ENCODE measurements at regions not wholly inside any gene's neighbourhood (a gene's known extent, or its start where the extent isn't known, plus 50 kb on each side); places are given as distances from the start of the nearest gene placed in this dataset.
"Not testable (repeated sequence)": the region's sequence is repeated elsewhere in the genome, so short reads cannot be mapped to it uniquely, and the experiment has no call there.

- DNase-seq (ENCODE audit: low read depth in 4 of 4, low spot score in 3 of 4) = no peak
Observed at GRCh38 chr5:23451156-23451555, 56.3 kb upstream of the PRDM9 start.

DNA sequence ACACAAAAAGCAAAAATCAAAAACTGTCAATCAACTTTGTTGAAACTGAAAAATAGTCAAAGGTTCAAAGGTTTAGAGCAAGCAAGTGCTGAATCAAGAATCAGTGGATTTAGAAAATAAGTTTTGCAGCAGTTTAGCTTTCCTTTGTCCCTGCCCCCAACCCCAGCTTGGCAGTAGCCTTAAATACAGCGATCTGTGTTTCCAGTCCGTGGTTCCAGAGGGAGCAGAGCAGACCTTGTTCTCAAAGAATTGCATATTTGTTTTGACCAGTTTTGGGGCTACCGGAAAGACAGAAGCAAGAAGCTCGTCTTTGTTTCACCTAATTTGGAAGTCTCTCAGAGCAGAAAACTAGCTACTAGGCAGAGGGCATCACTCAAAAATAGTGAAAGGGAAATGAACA, 57.2 kb upstream of the PRDM9 start:
- DNase-seq (ENCODE audit: low read depth in 4 of 4, low spot score in 3 of 4) = no peak

GRCh38 chr5:23448627-23449026, 58.8 kb upstream of the PRDM9 start:
- no peak for DNase-seq (ENCODE audit: low read depth in 4 of 4, low spot score in 3 of 4)

- peak in 3 of 4 donors; percentile 15 to 31 (median 24) for DNase-seq (ENCODE audit: low read depth in 4 of 4, low spot score in 3 of 4)
Observed at GRCh38 chr5:23446424-23446823, 61.0 kb upstream of the PRDM9 start.

DNA sequence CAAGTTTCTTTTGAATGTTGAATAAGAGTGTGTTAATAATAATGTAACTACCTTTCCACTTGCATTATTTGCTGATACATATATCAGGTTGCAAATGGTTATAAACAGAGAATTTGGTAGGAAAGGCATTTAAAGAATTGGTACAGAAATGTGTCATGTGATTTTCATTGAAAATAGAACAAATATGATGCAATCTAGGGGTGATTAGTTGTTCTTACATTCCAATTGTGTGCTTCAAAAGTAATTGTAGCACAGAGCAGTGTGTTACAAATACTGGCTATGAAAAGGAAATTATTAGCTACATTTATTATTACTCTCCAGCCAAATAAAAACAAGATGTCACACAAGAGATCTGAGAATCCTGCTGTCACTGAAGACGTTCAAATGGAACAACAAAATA, 61.8 kb upstream of the PRDM9 start:
- no peak for DNase-seq (ENCODE audit: low read depth in 4 of 4, low spot score in 3 of 4)

GRCh38 chr5:23440703-23441102, 66.7 kb upstream of the PRDM9 start:
- no peak for DNase-seq (ENCODE audit: low read depth in 4 of 4, low spot score in 3 of 4)

DNA sequence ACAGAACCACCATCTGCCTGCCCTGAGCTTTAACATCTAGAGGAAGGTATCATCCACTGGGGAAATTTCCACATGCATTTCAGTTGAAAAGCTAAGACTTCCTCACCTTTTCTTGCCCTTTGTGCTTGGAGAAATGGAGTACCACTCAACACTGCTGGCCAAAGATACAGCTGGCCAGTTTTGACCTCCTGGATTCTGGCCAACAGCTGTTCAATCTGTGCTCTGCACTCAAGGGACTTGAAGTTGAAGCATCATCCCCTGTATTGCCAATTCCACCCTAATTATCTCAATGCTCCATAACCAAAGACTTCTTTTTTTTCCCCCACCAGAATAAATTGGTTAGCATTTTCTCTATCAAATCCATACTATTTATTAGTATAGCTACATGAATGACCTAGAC, 70.4 kb upstream of the PRDM9 start:
- DNase-seq (ENCODE audit: low read depth in 4 of 4, low spot score in 3 of 4) = no peak

- no peak for DNase-seq (ENCODE audit: low read depth in 4 of 4, low spot score in 3 of 4)
Observed at GRCh38 chr5:23433534-23434315, 73.7 kb upstream of the PRDM9 start.

- DNase-seq (ENCODE audit: low read depth in 4 of 4, low spot score in 3 of 4) = no peak
Observed at GRCh38 chr5:23428705-23429104, 78.7 kb upstream of the PRDM9 start.

- not testable (repeated sequence) for DNase-seq (ENCODE audit: low read depth in 4 of 4, low spot score in 3 of 4)
Observed at GRCh38 chr5:23420214-23420613, 87.2 kb upstream of the PRDM9 start.

DNA sequence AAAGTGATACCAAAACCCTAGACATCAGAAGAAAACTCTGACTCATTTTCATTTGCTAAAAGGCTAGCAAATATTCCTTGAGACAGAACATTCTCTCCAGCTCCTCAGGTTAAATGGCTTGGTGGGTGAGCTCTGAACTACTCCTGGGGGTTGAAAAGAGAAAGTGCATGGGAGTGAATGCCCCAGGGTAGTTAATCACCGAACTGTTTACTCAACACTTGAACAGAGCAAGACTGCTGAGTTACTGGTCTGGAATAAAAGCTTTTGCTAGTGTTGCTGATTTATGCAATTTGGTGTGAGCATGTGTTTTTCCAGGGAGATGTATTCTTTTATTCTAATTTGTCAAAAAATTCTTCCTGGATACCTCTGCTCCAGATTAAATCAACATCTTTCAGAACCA, 88.3 kb upstream of the PRDM9 start:
- peak in 3 of 4 donors; percentile 24 to 29 (median 28) for DNase-seq (ENCODE audit: low read depth in 4 of 4, low spot score in 3 of 4)

DNA sequence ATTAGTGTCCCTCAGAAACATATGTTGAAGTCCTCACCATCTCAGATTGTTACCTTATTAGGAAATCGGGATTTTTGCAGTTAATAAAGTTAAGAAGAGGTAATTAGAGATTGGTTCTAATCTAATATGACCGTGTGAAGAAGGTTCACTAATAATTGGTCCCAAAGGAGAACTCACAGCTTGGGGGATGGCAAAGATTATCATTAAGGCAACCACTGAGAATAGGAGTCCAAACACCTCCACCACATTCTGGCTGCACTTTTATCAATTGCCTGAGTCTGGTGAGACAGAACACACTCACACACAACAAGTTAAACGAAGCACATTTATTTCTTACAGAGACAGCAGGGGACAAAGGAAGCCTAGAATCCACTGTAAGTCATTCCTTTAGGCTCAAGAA, 94.9 kb upstream of the PRDM9 start:
- no peak for DNase-seq (ENCODE audit: low read depth in 4 of 4, low spot score in 3 of 4)

DNA sequence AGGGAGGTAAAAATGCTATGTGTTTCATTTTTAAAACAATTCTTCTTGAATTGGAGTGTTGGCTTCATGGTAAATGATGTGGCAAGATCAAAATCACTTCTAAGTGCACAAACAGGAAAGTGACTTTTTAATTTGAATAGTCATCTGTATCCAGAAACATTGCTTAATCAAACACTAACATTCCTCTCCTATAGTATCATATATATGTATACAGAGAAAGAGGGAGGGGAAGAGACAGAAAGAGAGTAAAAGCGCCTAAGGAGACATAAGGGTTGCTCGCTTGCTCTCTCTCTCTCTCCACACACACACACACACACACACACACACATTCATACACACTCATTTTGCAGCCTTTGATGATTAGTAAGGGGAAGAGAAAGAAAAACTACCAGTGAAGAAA, 95.4 kb upstream of the PRDM9 start:
- DNase-seq (ENCODE audit: low read depth in 4 of 4, low spot score in 3 of 4) = no peak

GRCh38 chr5:23411200-23411599, 96.2 kb upstream of the PRDM9 start:
- DNase-seq (ENCODE audit: low read depth in 4 of 4, low spot score in 3 of 4) = no peak

DNA sequence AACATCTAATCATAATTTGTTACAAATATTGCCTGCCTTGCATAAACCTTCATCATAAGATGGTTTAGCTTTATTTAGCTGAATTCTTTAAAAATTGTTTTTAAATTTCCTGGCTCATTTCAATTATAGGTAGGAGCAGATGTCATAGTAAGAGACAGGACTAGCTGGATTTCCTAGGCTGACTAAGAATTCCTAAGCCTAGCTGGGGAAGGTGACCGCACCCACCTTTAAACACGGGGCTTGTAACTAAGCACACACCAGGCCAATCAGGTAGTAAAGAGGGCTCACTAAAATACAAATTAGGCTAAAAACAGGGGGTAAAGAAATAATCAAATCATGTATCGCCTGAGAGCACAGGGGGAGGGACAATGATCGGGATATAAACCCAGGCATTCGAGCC, 96.6 kb upstream of the PRDM9 start:
- DNase-seq (ENCODE audit: low read depth in 4 of 4, low spot score in 3 of 4) = not testable (repeated sequence)

DNA sequence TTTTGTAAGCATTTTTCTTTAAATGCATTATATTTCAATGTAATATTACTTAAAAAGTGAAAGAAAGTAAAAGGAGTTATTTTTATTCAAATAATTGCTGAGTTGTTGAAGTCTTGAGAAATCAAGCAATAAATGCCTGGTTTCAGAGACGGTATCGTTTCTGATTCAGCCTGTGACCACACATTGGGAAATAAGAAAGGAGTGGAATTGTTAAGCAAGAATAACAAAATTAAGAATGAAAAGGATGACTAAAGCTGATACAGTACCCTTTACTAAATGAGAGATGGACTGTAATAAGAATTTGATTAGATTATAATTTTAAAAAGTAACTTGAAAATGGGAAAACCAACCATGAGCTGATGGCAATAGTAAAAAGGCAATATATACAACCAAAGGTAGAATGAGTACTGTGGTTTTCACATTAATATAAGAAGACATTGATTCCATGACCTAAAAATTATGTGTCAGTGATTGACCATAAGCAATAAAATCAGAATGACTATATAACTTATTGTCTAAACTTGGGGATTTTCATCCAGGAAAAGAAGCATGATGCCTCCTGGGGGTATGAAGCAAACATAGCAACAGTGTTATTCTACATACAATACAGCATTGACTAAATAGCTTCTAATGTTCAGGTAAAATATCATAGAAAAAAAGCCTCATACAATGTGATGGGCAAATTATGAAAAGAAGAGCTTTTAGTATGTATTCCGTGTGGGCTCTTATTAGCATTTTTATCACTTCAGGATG, 101.9 kb upstream of the PRDM9 start:
- DNase-seq (ENCODE audit: low read depth in 4 of 4, low spot score in 3 of 4) = no peak

GRCh38 chr5:23402585-23402984, 104.8 kb upstream of the PRDM9 start:
- no peak for DNase-seq (ENCODE audit: low read depth in 4 of 4, low spot score in 3 of 4)

GRCh38 chr5:23400951-23401350, 106.5 kb upstream of the PRDM9 start:
- DNase-seq (ENCODE audit: low read depth in 4 of 4, low spot score in 3 of 4) = no peak

DNA sequence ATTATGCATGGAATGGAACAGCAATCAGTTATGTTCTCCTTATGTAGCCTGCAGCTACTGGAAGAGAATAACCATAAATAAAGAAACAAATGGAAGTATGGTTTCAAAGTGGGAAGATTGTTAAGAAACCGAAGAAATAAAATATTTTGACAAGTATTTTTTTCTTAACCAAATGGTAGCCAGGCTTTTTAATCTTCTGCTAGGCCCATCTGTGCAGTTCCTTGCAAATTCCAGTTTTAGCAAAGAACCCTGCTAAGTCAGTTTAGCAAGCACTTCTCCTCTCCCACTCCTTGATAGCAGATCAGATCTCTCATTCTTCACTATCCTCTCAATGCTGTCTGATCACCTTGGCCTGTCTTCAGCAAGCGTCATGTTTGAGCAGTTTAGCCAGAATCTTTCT, 111.1 kb upstream of the PRDM9 start:
- no peak for DNase-seq (ENCODE audit: low read depth in 4 of 4, low spot score in 3 of 4)

GRCh38 chr5:23389291-23390101, 117.9 kb upstream of the PRDM9 start:
- DNase-seq (ENCODE audit: low read depth in 4 of 4, low spot score in 3 of 4) = peak in 3 of 4 donors; percentile 4 to 18 (median 8)

GRCh38 chr5:23385036-23385435, 122.4 kb upstream of the PRDM9 start:
- DNase-seq (ENCODE audit: low read depth in 4 of 4, low spot score in 3 of 4) = no peak

Data from left renal pelvis (tissue), 4 donors.